GM18873 (cell line): ENCODE measurements at regions not wholly inside any gene's neighbourhood (a gene's known extent, or its start where the extent isn't known, plus 50 kb on each side); places are given as distances from the start of the nearest gene placed in this dataset.

Experiments
- ATAC-seq: cut with Tn5 transposase; IDR thresholded peaks from one replicate; pipeline ENCODE4 v1.9.1; 2021; ENCODE audit warnings: mild to moderate bottlenecking, moderate library complexity, moderate number of reproducible peaks; ENCODE audit not compliant: unreplicated experiment, low FRiP score

GRCh38 chr14:101198398-101199027 is 295.0 kb upstream of the RTL1 start:
- ATAC-seq, result no peak

GRCh38 chr14:101199028-101199770 is 295.7 kb upstream of the RTL1 start:
- ATAC-seq, result no peak

GRCh38 chr14:101200008-101200649 is 296.6 kb upstream of the RTL1 start:
- no peak for ATAC-seq

GRCh38 chr14:101200650-101201516 is 297.4 kb upstream of the RTL1 start:
- no peak for ATAC-seq

- ATAC-seq, result no peak
These were observed 298.1 kb upstream of the RTL1 start for GRCh38 chr14:101201535-101202151.

GRCh38 chr14:101202627-101203404 is 299.3 kb upstream of the RTL1 start:
- ATAC-seq, result no peak

- no peak for ATAC-seq
These were observed 303.0 kb upstream of the RTL1 start for GRCh38 chr14:101206556-101206955.

- no peak for ATAC-seq
These were observed 303.5 kb upstream of the RTL1 start for GRCh38 chr14:101207041-101207440.

- ATAC-seq, result no peak
These were observed 304.4 kb upstream of the RTL1 start for GRCh38 chr14:101207897-101208296.

- ATAC-seq, result no peak
These were observed 306.1 kb upstream of the RTL1 start for GRCh38 chr14:101209594-101209993.

GRCh38 chr14:101215266-101215665 is 311.7 kb upstream of the RTL1 start:
- ATAC-seq, result no peak

- no peak for ATAC-seq
These were observed 312.4 kb upstream of the RTL1 start for GRCh38 chr14:101215927-101216326.

GRCh38 chr14:101216366-101217079 is 313.0 kb upstream of the RTL1 start:
- ATAC-seq, result no peak

GRCh38 chr14:101217080-101217463 is 313.6 kb upstream of the RTL1 start:
- no peak for ATAC-seq

- ATAC-seq, result no peak
These were observed 314.3 kb upstream of the RTL1 start for GRCh38 chr14:101217616-101218371.

GRCh38 chr14:101219896-101220703 is 316.6 kb upstream of the RTL1 start:
- no peak for ATAC-seq

GRCh38 chr14:101220921-101221510 is 317.5 kb upstream of the RTL1 start:
- ATAC-seq, result no peak
